Breast epithelium (tissue), 4 donors: ENCODE measurements at regions not wholly inside any gene's neighbourhood (a gene's known extent, or its start where the extent isn't known, plus 50 kb on each side); places are given as distances from the start of the nearest gene placed in this dataset.

Source experiments
- DNase-seq, 2 donors: peaks; one replicate each; pipeline ENCODE4 v3.0.0-alpha.2; 2019; ENCODE audit warnings: low spot score in 2 of 2
- H3K27ac ChIP-seq, 2 donors: fragments of 200-600 bp; sonication (generic) in 1 of 2; one replicate each; pipeline ENCODE4 v1.5.1; 2016 to 2019; ENCODE audit warnings: mild to moderate bottlenecking in 1 of 2
- H3K27me3 ChIP-seq, 2 donors: fragments of 200-600 bp; sonication (generic) in 1 of 2; one replicate each; pipeline versions ENCODE4 v1.5.1 to v1.6.0; 2017 to 2019; ENCODE audit warnings: control low read depth in 1 of 2, mild to moderate bottlenecking in 1 of 2
- H3K36me3 ChIP-seq: fragments of 200-600 bp; one replicate; pipeline ENCODE4 v1.5.1; 2019
- H3K4me1 ChIP-seq, 2 donors: fragments of 200-600 bp; sonication (generic); one replicate each; pipeline ENCODE4 v1.5.1; 2016 to 2019; ENCODE audit warnings: control low read depth in 1 of 2
- H3K4me3 ChIP-seq, 3 donors: fragments of 200-600 bp; sonication (generic); 1 replicate in 2 of 3; 2 replicates in 1 of 3; pipeline ENCODE4 v1.5.1; 2016 to 2019; ENCODE audit warnings: mild to moderate bottlenecking in 3 of 3, moderate library complexity in 2 of 3
- H3K9me3 ChIP-seq, 2 donors: fragments of 200-600 bp; sonication (generic) in 1 of 2; one replicate each; pipeline ENCODE4 v1.5.1; 2016 to 2019; ENCODE audit warnings: control low read depth in 1 of 2
- POLR2A ChIP-seq: fragments of 450-650 bp; IDR thresholded peaks from one replicate; pipeline ENCODE4 v1.6.1; 2016; ENCODE audit warnings: antibody characterized with exemption, mild to moderate bottlenecking, moderate library complexity
- POLR2AphosphoS5 ChIP-seq, 3 donors: sonication (generic); formaldehyde crosslinking; IDR thresholded peaks; one replicate each; pipeline ENCODE4 v1.6.1; 2017; ENCODE audit warnings: antibody characterized with exemption in 3 of 3
- intact Hi-C: fragments of 100-400 bp; cut with DNase I; formaldehyde crosslinking; loops from one replicate; pipeline ENCODE4 v1.15.1; 2023; ENCODE audit warnings: low total_unique reads
- TF ChIP-seq, protein P1 (sequence below), 3 donors: fragments of 450-650 bp; IDR thresholded peaks; one replicate each; pipeline ENCODE4 v1.5.1; 2016 to 2017; ENCODE audit warnings: antibody characterized with exemption in 3 of 3, mild to moderate bottlenecking in 3 of 3, moderate library complexity in 3 of 3

DNA sequence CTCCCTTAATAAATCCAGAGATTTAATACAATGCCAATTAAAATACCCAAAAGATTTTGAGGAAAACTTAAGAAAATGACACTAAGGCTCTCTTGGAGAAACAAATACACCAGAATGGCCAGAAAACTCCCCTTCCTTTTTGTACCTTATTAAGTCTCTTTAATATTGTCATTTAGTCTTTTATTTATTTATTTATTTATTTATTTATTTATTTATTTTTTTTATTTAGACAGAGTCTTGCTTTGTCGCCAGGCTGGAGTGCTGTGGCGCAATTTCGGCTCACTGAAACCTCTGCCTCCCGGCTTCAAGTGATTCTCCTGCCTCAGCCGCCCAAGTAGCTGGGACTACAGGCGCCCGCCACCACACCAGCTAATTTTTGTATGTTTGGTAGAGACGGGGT is 210.6 kb downstream of the DACT1 start:
- DNase-seq, result no peak
- H3K4me1 ChIP-seq, result no peaks in the 10 kb centered on the region
- TF ChIP-seq POLR2AphosphoS5 (IDR thresholded peaks at IDR 0.05) (no peak), POLR2A (no peak)
- TF ChIP-seq, protein P1, sequence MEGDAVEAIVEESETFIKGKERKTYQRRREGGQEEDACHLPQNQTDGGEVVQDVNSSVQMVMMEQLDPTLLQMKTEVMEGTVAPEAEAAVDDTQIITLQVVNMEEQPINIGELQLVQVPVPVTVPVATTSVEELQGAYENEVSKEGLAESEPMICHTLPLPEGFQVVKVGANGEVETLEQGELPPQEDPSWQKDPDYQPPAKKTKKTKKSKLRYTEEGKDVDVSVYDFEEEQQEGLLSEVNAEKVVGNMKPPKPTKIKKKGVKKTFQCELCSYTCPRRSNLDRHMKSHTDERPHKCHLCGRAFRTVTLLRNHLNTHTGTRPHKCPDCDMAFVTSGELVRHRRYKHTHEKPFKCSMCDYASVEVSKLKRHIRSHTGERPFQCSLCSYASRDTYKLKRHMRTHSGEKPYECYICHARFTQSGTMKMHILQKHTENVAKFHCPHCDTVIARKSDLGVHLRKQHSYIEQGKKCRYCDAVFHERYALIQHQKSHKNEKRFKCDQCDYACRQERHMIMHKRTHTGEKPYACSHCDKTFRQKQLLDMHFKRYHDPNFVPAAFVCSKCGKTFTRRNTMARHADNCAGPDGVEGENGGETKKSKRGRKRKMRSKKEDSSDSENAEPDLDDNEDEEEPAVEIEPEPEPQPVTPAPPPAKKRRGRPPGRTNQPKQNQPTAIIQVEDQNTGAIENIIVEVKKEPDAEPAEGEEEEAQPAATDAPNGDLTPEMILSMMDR (IDR thresholded peaks at IDR 0.05), result no peak
- H3K4me3 ChIP-seq, result no peak overlapping the region
- H3K9me3 ChIP-seq, result no peaks in the 10 kb centered on the region
- intact Hi-C loops, result no loop called here
- H3K27me3 ChIP-seq, result no peaks in the 10 kb centered on the region
- no peaks in the 10 kb centered on the region for H3K36me3 ChIP-seq
- no peak overlapping the region for H3K27ac ChIP-seq

DNA sequence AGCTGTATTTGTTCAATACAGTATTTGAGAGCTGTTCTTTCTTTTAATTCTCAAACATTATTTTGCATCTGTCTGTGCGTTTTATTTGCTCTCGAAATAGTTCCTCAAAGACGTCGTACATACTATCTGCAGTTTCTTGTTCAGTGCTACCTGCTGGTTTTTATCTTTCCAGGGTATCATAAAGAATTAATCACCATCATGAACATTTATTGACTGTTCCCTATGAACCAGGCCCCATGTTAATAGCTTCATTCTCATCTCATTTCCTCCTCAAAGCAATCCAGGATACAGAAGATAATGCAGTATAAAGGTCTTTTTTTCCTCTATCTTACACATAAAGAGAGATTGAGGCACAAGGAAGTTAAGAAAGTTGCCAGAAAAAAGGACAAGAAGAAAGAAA is 211.8 kb downstream of the DACT1 start:
- Histone ChIP-seq H3K27me3 (no peaks in the 10 kb centered on the region), H3K4me1 (no peaks in the 10 kb centered on the region), H3K27ac (no peak overlapping the region), H3K4me3 (no peak overlapping the region), H3K9me3 (no peaks in the 10 kb centered on the region), H3K36me3 (no peaks in the 10 kb centered on the region)
- intact Hi-C loops, result no loop called here
- TF ChIP-seq, protein P1 (IDR thresholded peaks at IDR 0.05), result no peak
- no peak for TF ChIP-seq POLR2AphosphoS5 (IDR thresholded peaks at IDR 0.05)
- no peak for TF ChIP-seq POLR2A
- no peak for DNase-seq

GRCh38 chr14:58850011-58850410 is 212.2 kb downstream of the DACT1 start:
- no peaks in the 10 kb centered on the region for H3K27me3 ChIP-seq
- TF ChIP-seq POLR2AphosphoS5 (IDR thresholded peaks at IDR 0.05) (no peak), POLR2A (no peak)
- TF ChIP-seq, protein P1 (IDR thresholded peaks at IDR 0.05), result no peak
- H3K4me3 ChIP-seq, result no peak overlapping the region
- H3K9me3 ChIP-seq, result no peaks in the 10 kb centered on the region
- intact Hi-C loops, result no loop called here
- H3K27ac ChIP-seq, result no peak overlapping the region
- no peak for DNase-seq
- H3K4me1 ChIP-seq, result no peaks in the 10 kb centered on the region
- no peaks in the 10 kb centered on the region for H3K36me3 ChIP-seq

GRCh38 chr14:58861586-58861985 is 223.8 kb downstream of the DACT1 start:
- Histone ChIP-seq H3K4me1 (no peaks in the 10 kb centered on the region), H3K36me3 (no peaks in the 10 kb centered on the region), H3K9me3 (no peaks in the 10 kb centered on the region), H3K4me3 (no peak overlapping the region), H3K27ac (no peak overlapping the region), H3K27me3 (no peaks in the 10 kb centered on the region)
- TF ChIP-seq POLR2AphosphoS5 (IDR thresholded peaks at IDR 0.05) (no peak), POLR2A (no peak)
- TF ChIP-seq, protein P1 (IDR thresholded peaks at IDR 0.05), result no peak
- no peak for DNase-seq
- intact Hi-C loops, result no loop called here

GRCh38 chr14:58862416-58863160 is 224.8 kb downstream of the DACT1 start:
- no peaks in the 10 kb centered on the region for H3K9me3 ChIP-seq
- no peaks in the 10 kb centered on the region for H3K4me1 ChIP-seq
- intact Hi-C loops, result no loop called here
- no peaks in the 10 kb centered on the region for H3K27me3 ChIP-seq
- TF ChIP-seq POLR2AphosphoS5 (IDR thresholded peaks at IDR 0.05), result no peak
- TF ChIP-seq, protein P1 (IDR thresholded peaks at IDR 0.05), result no peak
- no peak for TF ChIP-seq POLR2A
- no peaks in the 10 kb centered on the region for H3K36me3 ChIP-seq
- no peak overlapping the region for H3K4me3 ChIP-seq
- DNase-seq, result no peak
- H3K27ac ChIP-seq, result no peak overlapping the region
